GM23338 (cell line): ENCODE measurements at regions not wholly inside any gene's neighbourhood (a gene's known extent, or its start where the extent isn't known, plus 50 kb on each side); places are given as distances from the start of the nearest gene placed in this dataset.

Experiments used
- ATAC-seq: fragments of 200-7000 bp; cut with Tn5 transposase; 3 replicates; pipeline ENCODE4 v1.9.1; 2020
- DNase-seq: peaks from one replicate; pipeline ENCODE4 v3.0.0-alpha.2; 2015; ENCODE audit warnings: low spot score
- H2AFZ ChIP-seq: fragments of 200-600 bp; sonication (generic); 2 replicates; pipeline ENCODE4 v1.8.0; 2016; ENCODE audit warnings: antibody characterized with exemption, mild to moderate bottlenecking, moderate library complexity
- H3F3A ChIP-seq: fragments of 200-600 bp; sonication (generic); replicated peaks from 2 replicates; pipeline ENCODE4 v1.8.0; 2017; ENCODE audit warnings: antibody characterized with exemption, mixed run types, low read depth
- H3K27ac ChIP-seq: fragments of 200-600 bp; sonication (generic); 2 replicates; pipeline ENCODE4 v1.6.1; 2016; ENCODE audit warnings: low read depth
- H3K27me3 ChIP-seq: fragments of 200-600 bp; sonication (generic); 2 replicates; pipeline ENCODE4 v1.8.0; 2016; ENCODE audit warnings: mild to moderate bottlenecking, mixed run types, moderate library complexity; ENCODE audit not compliant: insufficient read depth
- H3K36me3 ChIP-seq: fragments of 200-600 bp; sonication (generic); 2 replicates; pipeline ENCODE4 v1.8.0; 2016; ENCODE audit warnings: mild to moderate bottlenecking; ENCODE audit not compliant: insufficient read depth
- H3K4me1 ChIP-seq: fragments of 200-600 bp; sonication (generic); 2 replicates; pipeline ENCODE4 v1.8.0; 2016; ENCODE audit warnings: mild to moderate bottlenecking, moderate library complexity; ENCODE audit not compliant: insufficient read depth
- H3K4me2 ChIP-seq: fragments of 200-600 bp; sonication (generic); 2 replicates; pipeline ENCODE4 v1.7.1; 2017; ENCODE audit warnings: mixed run types
- H3K4me3 ChIP-seq: fragments of 200-600 bp; sonication (generic); 2 replicates; pipeline ENCODE4 v1.6.1; 2016; ENCODE audit warnings: mixed run types
- H3K79me2 ChIP-seq: fragments of 200-600 bp; sonication (generic); replicated peaks from 2 replicates; pipeline ENCODE4 v1.8.0; 2017; ENCODE audit warnings: mild to moderate bottlenecking; ENCODE audit not compliant: insufficient read depth
- H3K9me2 ChIP-seq: fragments of 200-600 bp; sonication (generic); 2 replicates; pipeline ENCODE4 v1.8.0; 2017; ENCODE audit not compliant: insufficient read depth
- H4K20me1 ChIP-seq: fragments of 200-600 bp; sonication (generic); replicated peaks from 2 replicates; pipeline ENCODE4 v1.8.0; 2017; ENCODE audit warnings: mild to moderate bottlenecking; ENCODE audit not compliant: insufficient read depth
- H3K27ac Mint-ChIP-seq: 2 replicates; pipeline ENCODE4 v1.8.0; 2020; ENCODE audit warnings: inconsistent platforms, mild to moderate bottlenecking, moderate library complexity, mixed read lengths
- H3K27me3 Mint-ChIP-seq: 3 replicates; pipeline ENCODE4 v1.8.0; 2022; ENCODE audit warnings: low read depth, mild to moderate bottlenecking, moderate library complexity, mixed read lengths, inconsistent platforms; ENCODE audit not compliant: insufficient read depth, poor library complexity
- H3K36me3 Mint-ChIP-seq: 3 replicates; pipeline ENCODE4 v1.8.0; 2021; ENCODE audit warnings: low read depth, mild to moderate bottlenecking, inconsistent platforms, moderate library complexity, mixed read lengths
- H3K4me1 Mint-ChIP-seq: 3 replicates; pipeline ENCODE4 v1.8.0; 2020; ENCODE audit warnings: mild to moderate bottlenecking, inconsistent platforms, mixed read lengths
- H3K4me3 Mint-ChIP-seq: 3 replicates; pipeline ENCODE4 v1.8.0; 2021; ENCODE audit warnings: moderate library complexity, mild to moderate bottlenecking, inconsistent platforms, mixed read lengths
- H3K9me3 Mint-ChIP-seq: 3 replicates; pipeline ENCODE4 v1.8.0; 2020; ENCODE audit warnings: moderate library complexity, mild to moderate bottlenecking, inconsistent platforms, mixed read lengths
- CREB1 ChIP-seq: fragments of 250-450 bp; sonication (Bioruptor Pico); IDR thresholded peaks from 2 replicates; pipeline ENCODE4 v1.5.0; 2020; ENCODE audit warnings: low read depth, mild to moderate bottlenecking, moderate library complexity
- CTCF ChIP-seq, 2 experiments: fragments of 200-600 bp in 1 of 2; sonication (generic) in 1 of 2; conservative IDR thresholded peaks; 2 replicates each; pipeline versions ENCODE4 v1.5.1 to v1.6.1; 2016 to 2017; ENCODE audit warnings: antibody characterized with exemption in 2 of 2, low read depth in 2 of 2, mild to moderate bottlenecking in 2 of 2, moderate library complexity in 1 of 2
- ETS1 ChIP-seq: IDR thresholded peaks from 2 replicates; pipeline ENCODE4 v1.6.1; 2016; ENCODE audit warnings: antibody characterized with exemption
- EZH2 ChIP-seq: fragments of 200-600 bp; sonication (generic); IDR thresholded peaks from one replicate; pipeline ENCODE4 v1.8.0; 2017; ENCODE audit warnings: antibody characterized with exemption, mild to moderate bottlenecking, low read depth; ENCODE audit not compliant: unreplicated experiment
- EZH2phosphoT487 ChIP-seq: fragments of 200-600 bp; sonication (generic); IDR thresholded peaks from one replicate; pipeline ENCODE4 v1.8.1; 2018; ENCODE audit warnings: antibody characterized with exemption; ENCODE audit not compliant: unreplicated experiment
- JUNB ChIP-seq: IDR thresholded peaks from one replicate; pipeline ENCODE4 v1.6.1; 2016; ENCODE audit warnings: antibody characterized with exemption; ENCODE audit not compliant: unreplicated experiment
- NANOG ChIP-seq: IDR thresholded peaks from 2 replicates; pipeline ENCODE4 v1.6.1; 2016; ENCODE audit warnings: antibody characterized with exemption, borderline replicate concordance
- POLR2AphosphoS5 ChIP-seq: IDR thresholded peaks from 2 replicates; pipeline ENCODE4 v1.6.1; 2016; ENCODE audit warnings: antibody characterized with exemption, low read depth
- REST ChIP-seq: IDR thresholded peaks from one replicate; pipeline ENCODE4 v1.6.1; 2018; ENCODE audit warnings: antibody characterized with exemption; ENCODE audit not compliant: unreplicated experiment
- STAT1 ChIP-seq: IDR thresholded peaks from one replicate; pipeline ENCODE4 v1.6.1; 2016; ENCODE audit warnings: antibody characterized with exemption; ENCODE audit not compliant: unreplicated experiment
- ZNF114 ChIP-seq: fragments of 250-450 bp; sonication (Bioruptor Pico); IDR thresholded peaks from 2 replicates; pipeline ENCODE4 v1.5.0; 2020; ENCODE audit warnings: mild to moderate bottlenecking, moderate library complexity
- ZNF331 ChIP-seq: fragments of 250-450 bp; sonication (Bioruptor Pico); IDR thresholded peaks from 2 replicates; pipeline ENCODE4 v1.5.0; 2020; ENCODE audit warnings: low read depth, mild to moderate bottlenecking, moderate library complexity
- ZNF462 ChIP-seq: fragments of 250-450 bp; sonication (Bioruptor Pico); IDR thresholded peaks from 2 replicates; pipeline ENCODE4 v1.5.0; 2020; ENCODE audit warnings: mild to moderate bottlenecking, moderate library complexity

- no peak for DNase-seq
- Mint-ChIP-seq H3K4me1 (no peaks in the 10 kb centered on the region), H3K9me3 (no peaks in the 10 kb centered on the region), H3K36me3 (no peaks in the 10 kb centered on the region), H3K27me3 (no peaks in the 10 kb centered on the region), H3K4me3 (no peak overlapping the region), H3K27ac (no peak overlapping the region)
- Histone ChIP-seq H3K79me2 (no peaks in the 10 kb centered on the region), H2AFZ (no peak overlapping the region), H3K27me3 (no peaks in the 10 kb centered on the region), H3K36me3 (no peaks in the 10 kb centered on the region), H3K27ac (no peak overlapping the region), H3K4me2 (no peak overlapping the region), H3K4me1 (no peaks in the 10 kb centered on the region), H4K20me1 (no peaks in the 10 kb centered on the region), H3K9me2 (no peaks in the 10 kb centered on the region), H3K4me3 (no peak overlapping the region), H3F3A (no peaks in the 10 kb centered on the region)
- ATAC-seq, result no peak
- TF ChIP-seq ZNF462 (CRISPR knock-in tag) (no peak), ZNF114 (CRISPR knock-in tag) (no peak), REST (no peak), EZH2 (no peak), NANOG (no peak), CTCF (conservative IDR thresholded peaks at IDR 0.05; ENCODE audit: low read depth in 2 of 2) (no peak), ETS1 (no peak), CREB1 (CRISPR knock-in tag) (no peak), POLR2AphosphoS5 (no peak), STAT1 (no peak), ZNF331 (CRISPR knock-in tag) (no peak), JUNB (no peak), EZH2phosphoT487 (no peak)
Measured at GRCh38 chr1:192010406-192010805, 147.9 kb upstream of the RGS18 start.
